ENCODE measurements at regions not wholly inside any gene's neighbourhood (a gene's known extent, or its start where the extent isn't known, plus 50 kb on each side); places are given as distances from the start of the nearest gene placed in this dataset.
"Not testable (repeated sequence)": the region's sequence is repeated elsewhere in the genome, so short reads cannot be mapped to it uniquely, and the experiment has no call there.

GRCh38 chr5:99906776-99907175 is 628.4 kb upstream of the FAM174A start:
- DNase-seq (ENCODE audit: low read depth, low spot score): no peak

- DNase-seq (ENCODE audit: low read depth, low spot score): no peak
These were observed 633.2 kb upstream of the FAM174A start for GRCh38 chr5:99901972-99902371.

- DNase-seq (ENCODE audit: low read depth, low spot score): no peak
These were observed 634.8 kb upstream of the FAM174A start for GRCh38 chr5:99900302-99900852.

GRCh38 chr5:99879791-99880511 is 655.2 kb upstream of the FAM174A start:
- no peak for DNase-seq (ENCODE audit: low read depth, low spot score)

DNA sequence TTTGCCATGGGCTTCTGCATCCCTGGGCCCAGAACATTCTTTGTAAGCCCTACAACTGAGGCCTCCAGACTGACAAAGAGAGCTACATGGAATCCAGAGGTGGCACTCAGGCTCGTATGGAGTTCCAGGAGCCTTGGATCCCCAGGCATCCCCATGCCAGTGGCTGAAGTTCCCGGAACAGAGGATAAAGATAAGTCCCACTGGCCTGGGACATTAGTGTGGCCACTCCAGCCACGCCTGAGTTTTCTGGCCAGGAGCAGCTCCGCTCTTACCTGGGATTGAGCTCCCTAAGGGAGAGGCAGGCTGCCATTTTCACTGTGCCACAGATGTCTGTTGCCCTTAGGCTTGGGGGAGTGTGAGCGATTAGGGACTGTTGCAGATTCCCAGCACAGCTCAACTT is 656.3 kb upstream of the FAM174A start:
- no peak for DNase-seq (ENCODE audit: low read depth, low spot score)

DNA sequence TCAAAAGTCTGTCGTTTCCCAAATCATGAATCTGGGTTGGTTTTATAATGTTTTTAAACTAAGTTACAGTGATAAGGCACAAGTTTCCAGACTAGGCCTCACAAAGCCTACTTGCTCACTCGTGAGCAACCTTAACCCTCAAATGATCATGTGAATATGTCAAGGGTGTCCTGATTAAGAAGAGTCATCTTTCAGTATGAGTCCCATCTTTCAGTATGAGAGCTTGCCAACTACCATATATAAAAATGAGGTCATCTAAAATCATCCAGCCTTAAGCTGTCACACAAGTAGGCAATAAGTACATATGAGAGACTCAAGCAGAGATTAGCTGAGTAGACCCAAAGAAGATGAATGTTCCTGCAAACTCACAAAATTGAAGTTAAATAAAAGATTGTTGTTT is 668.4 kb upstream of the FAM174A start:
- DNase-seq (ENCODE audit: low read depth, low spot score): no peak

DNA sequence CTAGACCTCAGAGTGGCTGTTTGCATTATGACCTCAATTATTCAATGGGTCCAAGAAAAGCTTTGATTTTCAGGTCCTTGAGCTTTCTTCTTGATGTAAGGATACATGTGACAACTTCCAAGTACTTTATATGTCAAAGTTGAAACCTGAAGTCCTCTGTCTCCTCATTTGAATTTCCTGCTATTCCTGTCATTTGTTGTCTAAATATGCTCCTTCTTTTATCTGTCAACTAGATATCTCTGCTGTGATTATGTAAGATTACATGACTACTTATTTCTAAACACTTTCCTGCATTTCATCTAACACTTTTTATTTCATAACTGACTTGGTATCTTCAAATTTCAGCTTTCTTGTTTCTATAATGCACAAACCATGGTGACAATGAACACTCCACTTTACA is 670.0 kb upstream of the FAM174A start:
- no peak for DNase-seq (ENCODE audit: low read depth, low spot score)

DNA sequence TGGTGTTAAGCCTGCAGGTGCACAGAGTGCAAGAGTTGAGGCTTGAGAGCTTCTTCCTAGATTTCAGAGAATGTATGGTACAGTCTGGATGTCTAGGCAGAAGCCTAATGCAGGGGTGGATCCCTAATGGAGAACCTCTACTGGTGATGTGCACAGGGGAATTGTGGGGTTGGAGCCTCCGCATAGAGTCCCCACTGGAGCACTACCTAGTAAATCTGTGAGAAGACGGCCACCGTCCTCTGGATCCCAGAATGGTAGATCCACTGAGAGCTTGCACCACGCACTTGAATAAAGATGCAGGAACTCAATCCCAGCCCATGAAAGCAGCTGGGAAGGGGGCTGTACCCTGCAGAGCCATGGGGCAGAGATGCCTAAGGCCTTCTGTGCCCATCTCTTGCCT is 699.4 kb upstream of the FAM174A start:
- DNase-seq (ENCODE audit: low read depth, low spot score): no peak

GRCh38 chr5:99827136-99827535 is 708.0 kb upstream of the FAM174A start:
- DNase-seq (ENCODE audit: low read depth, low spot score): no peak

GRCh38 chr5:99817796-99818195 is 717.4 kb upstream of the FAM174A start:
- DNase-seq (ENCODE audit: low read depth, low spot score): no peak

DNA sequence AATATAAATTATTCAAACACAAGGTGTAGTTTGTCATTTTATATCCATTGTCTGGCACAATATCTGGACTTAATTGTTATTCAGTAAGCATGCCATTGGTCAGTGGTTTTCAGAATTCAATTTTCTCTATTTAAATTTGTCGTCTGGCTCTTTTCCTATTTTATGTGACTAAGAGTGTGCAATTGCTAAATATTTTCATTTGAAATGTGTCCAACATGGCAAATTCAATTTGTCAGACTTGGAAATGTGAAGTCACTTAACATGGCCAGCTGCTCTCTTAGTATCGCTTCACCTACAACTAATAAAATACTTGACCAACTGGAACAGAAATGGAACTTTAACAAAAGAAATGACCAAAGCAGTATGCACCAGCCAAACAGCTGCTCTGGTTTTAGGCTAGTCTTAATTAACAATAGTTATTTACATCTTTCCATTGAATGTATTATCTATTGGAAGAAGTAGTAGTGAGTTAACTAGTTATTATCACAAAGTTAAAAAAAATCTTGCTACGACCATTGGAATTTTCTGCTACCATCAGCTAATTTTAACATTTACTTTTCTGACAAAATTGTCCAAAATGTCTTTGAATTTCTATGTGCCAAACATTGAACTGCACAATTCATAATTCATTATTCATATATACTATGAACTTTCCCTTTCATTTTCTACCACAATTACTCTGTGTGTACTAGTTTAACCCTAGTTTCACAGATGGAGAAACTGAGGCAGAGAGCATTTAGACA is 720.7 kb upstream of the FAM174A start:
- DNase-seq (ENCODE audit: low read depth, low spot score): no peak

GRCh38 chr5:99808657-99809230 is 726.4 kb upstream of the FAM174A start:
- no peak for DNase-seq (ENCODE audit: low read depth, low spot score)

- DNase-seq (ENCODE audit: low read depth, low spot score): no peak
These were observed 727.8 kb upstream of the FAM174A start for GRCh38 chr5:99807346-99807745.

DNA sequence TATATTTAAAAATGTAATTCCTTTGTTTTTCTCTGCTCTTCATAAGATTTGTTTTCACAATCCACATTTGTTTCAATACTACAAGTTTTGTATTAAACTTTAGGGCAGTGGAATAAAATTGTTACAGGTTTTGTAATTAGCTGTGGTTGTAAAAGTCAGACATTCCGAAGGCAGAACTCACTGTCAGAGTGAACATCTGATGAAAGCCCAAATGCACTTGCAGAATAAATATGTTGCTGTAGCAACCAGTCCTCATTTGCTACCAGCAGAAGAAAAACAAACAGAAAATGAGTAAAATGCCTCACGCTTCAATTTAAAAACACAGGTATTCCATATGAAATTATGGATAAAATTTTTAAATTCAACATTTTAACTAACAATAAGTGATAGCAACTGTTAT is 740.1 kb upstream of the FAM174A start:
- DNase-seq (ENCODE audit: low read depth, low spot score): no peak

- no peak for DNase-seq (ENCODE audit: low read depth, low spot score)
These were observed 746.7 kb upstream of the FAM174A start for GRCh38 chr5:99788482-99788881.

DNA sequence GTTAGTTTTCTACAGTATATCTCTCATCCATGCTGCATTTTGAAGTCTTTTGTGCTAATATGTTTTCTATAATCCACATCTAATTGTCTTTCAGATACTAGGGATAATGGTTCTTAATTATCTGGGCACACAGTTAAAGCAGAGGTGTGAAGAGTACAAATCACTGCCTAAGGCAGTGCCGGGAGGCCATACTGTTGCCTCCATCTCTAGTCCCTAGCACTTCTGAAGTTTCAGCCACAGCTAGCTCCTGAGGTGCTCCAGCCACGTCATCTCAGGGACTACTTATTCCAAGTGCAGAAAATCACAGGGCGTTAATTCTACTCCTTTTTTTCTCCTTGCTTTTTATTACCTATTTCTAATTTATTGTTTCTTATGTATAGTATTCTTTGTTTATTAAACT is 760.0 kb upstream of the FAM174A start:
- DNase-seq (ENCODE audit: low read depth, low spot score): no peak

DNA sequence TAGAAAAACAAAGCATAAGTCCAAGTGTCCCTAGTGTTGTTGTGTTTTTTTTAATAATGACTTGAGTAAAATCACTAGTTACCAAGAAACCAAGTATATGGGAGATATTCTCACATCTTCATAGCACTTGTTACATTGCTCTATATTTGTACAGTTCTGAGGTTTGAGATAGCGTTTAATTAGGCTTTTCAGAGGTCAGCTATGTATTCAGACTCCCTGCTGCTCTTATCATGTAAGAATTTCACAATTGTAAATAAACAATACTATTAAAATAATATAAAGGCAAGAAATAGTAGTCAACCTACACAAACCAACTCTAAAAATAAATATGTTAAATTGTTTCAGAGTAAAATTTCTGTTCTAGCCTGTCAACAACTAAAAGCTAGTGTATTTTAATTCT is 761.9 kb upstream of the FAM174A start:
- no peak for DNase-seq (ENCODE audit: low read depth, low spot score)

- no peak for DNase-seq (ENCODE audit: low read depth, low spot score)
These were observed 763.9 kb upstream of the FAM174A start for GRCh38 chr5:99771296-99771695.

- DNase-seq (ENCODE audit: low read depth, low spot score): no peak
These were observed 770.2 kb upstream of the FAM174A start for GRCh38 chr5:99765011-99765410.

DNA sequence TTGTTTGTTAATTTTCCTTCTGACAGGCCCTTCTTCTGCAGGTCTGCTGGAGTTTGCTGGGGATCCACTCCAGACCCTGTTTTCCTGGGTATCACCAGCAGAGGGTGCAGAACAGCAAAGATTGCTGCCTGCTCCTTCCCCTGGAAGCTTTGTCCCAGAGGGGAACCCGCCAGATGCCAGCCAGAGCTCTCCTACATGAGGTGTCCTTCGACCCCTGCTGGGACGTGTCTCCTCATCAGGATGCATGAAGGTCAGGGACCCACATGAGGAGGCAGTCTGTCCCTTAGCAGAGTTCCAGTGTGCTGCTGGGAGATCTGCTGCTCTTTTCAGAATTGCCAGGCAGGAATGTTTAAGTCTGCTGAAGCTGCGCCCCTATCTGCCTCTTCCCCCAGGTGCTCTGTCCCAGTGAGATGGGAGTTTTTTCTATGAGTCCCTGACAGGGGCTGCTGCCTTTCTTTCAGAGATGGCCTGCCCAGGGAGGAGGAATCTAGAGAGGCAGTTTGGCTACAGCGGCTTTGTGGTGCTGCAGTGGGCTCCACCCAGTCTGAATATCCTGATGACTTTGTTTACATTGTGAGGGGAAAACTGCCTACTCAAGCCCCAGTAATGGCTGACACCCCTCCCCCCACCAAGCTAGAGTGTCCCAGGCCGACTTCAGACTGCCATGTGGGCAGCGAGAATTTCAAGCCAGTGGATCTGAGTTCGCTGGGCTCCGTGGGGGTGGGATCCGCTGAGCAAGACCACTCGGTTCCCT is 772.0 kb upstream of the FAM174A start:
- no peak for DNase-seq (ENCODE audit: low read depth, low spot score)

GRCh38 chr5:99747342-99747741 is 787.8 kb upstream of the FAM174A start:
- DNase-seq (ENCODE audit: low read depth, low spot score): no peak

- DNase-seq (ENCODE audit: low read depth, low spot score): not testable (repeated sequence)
These were observed 802.0 kb upstream of the FAM174A start for GRCh38 chr5:99733146-99733545.

Measured in activated naive CD8-positive, alpha-beta T cell treated with anti-CD3 and anti-CD28 coated beads, Interleukin-2, amount 50 U/mL, for 16 hours (primary cell).